OCI-LY1 (cell line): ENCODE measurements at regions not wholly inside any gene's neighbourhood (a gene's known extent, or its start where the extent isn't known, plus 50 kb on each side); places are given as distances from the start of the nearest gene placed in this dataset.

Experiments
- H2AFZ ChIP-seq: fragments of 200-600 bp; sonication (generic), shearing (Covaris generic); 2 replicates; pipeline ENCODE4 v1.6.0; 2014; ENCODE audit warnings: antibody characterized with exemption, mild to moderate bottlenecking, low read length
- H3F3A ChIP-seq: fragments of 200-600 bp; sonication (generic), shearing (Covaris generic); 2 replicates; pipeline ENCODE4 v1.6.0; 2014; ENCODE audit warnings: mild to moderate bottlenecking, antibody characterized with exemption, low read length, moderate library complexity; ENCODE audit not compliant: insufficient read depth
- H3K27ac ChIP-seq: fragments of 200-600 bp; sonication (generic); 2 replicates; pipeline ENCODE4 v1.5.1; 2014; ENCODE audit warnings: low read length, mixed run types, mild to moderate bottlenecking, low read depth; ENCODE audit not compliant: poor library complexity, severe bottlenecking
- H3K27me3 ChIP-seq: fragments of 200-600 bp; sonication (generic); 2 replicates; pipeline ENCODE4 v1.6.0; 2014; ENCODE audit warnings: antibody characterized with exemption, mild to moderate bottlenecking, low read length, moderate library complexity; ENCODE audit not compliant: insufficient read depth
- H3K36me3 ChIP-seq: fragments of 200-600 bp; sonication (generic); 2 replicates; pipeline ENCODE4 v1.6.1; 2014; ENCODE audit warnings: mild to moderate bottlenecking, antibody characterized with exemption, low read length, moderate library complexity, mixed read lengths; ENCODE audit not compliant: insufficient read depth
- H3K4me1 ChIP-seq: fragments of 200-600 bp; sonication (generic); 2 replicates; pipeline ENCODE4 v1.5.1; 2014; ENCODE audit warnings: mild to moderate bottlenecking, low read length, moderate library complexity; ENCODE audit not compliant: insufficient read depth, severe bottlenecking
- H3K4me2 ChIP-seq: fragments of 200-600 bp; sonication (generic), shearing (Covaris generic); 2 replicates; pipeline ENCODE4 v1.6.1; 2014; ENCODE audit warnings: low read length
- H3K4me3 ChIP-seq: fragments of 200-600 bp; sonication (generic); 2 replicates; pipeline ENCODE4 v1.5.1; 2014; ENCODE audit warnings: low read length, low read depth, mild to moderate bottlenecking, mixed read lengths; ENCODE audit not compliant: poor library complexity, severe bottlenecking
- H3K79me2 ChIP-seq: fragments of 200-600 bp; shearing (Covaris generic); 2 replicates; pipeline ENCODE4 v1.6.1; 2016; ENCODE audit warnings: mixed run types, low read length, mixed read lengths; ENCODE audit not compliant: insufficient read depth
- H3K9ac ChIP-seq: fragments of 200-600 bp; sonication (generic), shearing (Covaris generic); 2 replicates; pipeline ENCODE4 v1.6.1; 2014; ENCODE audit warnings: mild to moderate bottlenecking, low read length, mixed read lengths
- H3K9me2 ChIP-seq: fragments of 200-600 bp; sonication (generic), shearing (Covaris generic); 2 replicates; pipeline ENCODE4 v1.6.1; 2014; ENCODE audit warnings: low read depth, mild to moderate bottlenecking, low read length, mixed read lengths
- H3K9me3 ChIP-seq: fragments of 200-600 bp; shearing (Covaris generic); 2 replicates; pipeline ENCODE4 v1.6.1; 2014; ENCODE audit warnings: low read length, mixed read lengths
- H4K20me1 ChIP-seq: fragments of 200-600 bp; sonication (generic), shearing (Covaris generic); 2 replicates; pipeline ENCODE4 v1.6.0; 2016; ENCODE audit warnings: mild to moderate bottlenecking, low read length; ENCODE audit not compliant: insufficient read depth
- CTCF ChIP-seq: fragments of 200-600 bp; sonication (generic), shearing (Covaris generic); IDR thresholded peaks from 2 replicates; pipeline ENCODE4 v1.5.1; 2017; ENCODE audit warnings: mild to moderate bottlenecking, antibody characterized with exemption, low read length, moderate library complexity, mixed read lengths
- EZH2 ChIP-seq: fragments of 200-600 bp; sonication (generic), shearing (Covaris generic); IDR thresholded peaks from 2 replicates; pipeline ENCODE4 v1.8.0; 2017; ENCODE audit warnings: borderline replicate concordance, mixed run types, mild to moderate bottlenecking, antibody characterized with exemption, low read length, moderate library complexity, mixed read lengths

- Histone ChIP-seq H4K20me1 (no peaks in the 10 kb centered on the region), H3K4me2 (no peak overlapping the region), H3K9me2 (no peaks in the 10 kb centered on the region), H3K36me3 (no peaks in the 10 kb centered on the region), H3F3A (no peaks in the 10 kb centered on the region), H3K4me3 (no peak overlapping the region), H2AFZ (no peak overlapping the region), H3K9ac (no peak overlapping the region), H3K79me2 (no peaks in the 10 kb centered on the region), H3K27ac (no peak overlapping the region), H3K4me1 (no peaks in the 10 kb centered on the region), H3K27me3 (no peaks in the 10 kb centered on the region), H3K9me3 (no peaks in the 10 kb centered on the region)
- TF ChIP-seq EZH2 (no peak), CTCF (no peak)
Measured at GRCh38 chr10:2019281-2019680, 282.0 kb upstream of the ADARB2 start.

- H3K9ac ChIP-seq, result no peak overlapping the region
- H3K4me3 ChIP-seq, result no peak overlapping the region
- no peaks in the 10 kb centered on the region for H4K20me1 ChIP-seq
- H3K27me3 ChIP-seq, result no peaks in the 10 kb centered on the region
- H3F3A ChIP-seq, result no peaks in the 10 kb centered on the region
- no peaks in the 10 kb centered on the region for H3K9me2 ChIP-seq
- no peaks in the 10 kb centered on the region for H3K36me3 ChIP-seq
- H3K79me2 ChIP-seq, result no peaks in the 10 kb centered on the region
- no peak overlapping the region for H3K27ac ChIP-seq
- no peak overlapping the region for H3K4me2 ChIP-seq
- no peaks in the 10 kb centered on the region for H3K4me1 ChIP-seq
- no peak for TF ChIP-seq CTCF
- no peak for TF ChIP-seq EZH2
- H2AFZ ChIP-seq, result no peak overlapping the region
- no peaks in the 10 kb centered on the region for H3K9me3 ChIP-seq
Measured at GRCh38 chr10:2014541-2014940, 277.2 kb upstream of the ADARB2 start.

- Histone ChIP-seq H3K27me3 (no peaks in the 10 kb centered on the region), H3K36me3 (no peaks in the 10 kb centered on the region), H3K4me1 (no peaks in the 10 kb centered on the region), H3K4me3 (no peak overlapping the region), H3K4me2 (no peak overlapping the region), H4K20me1 (no peaks in the 10 kb centered on the region), H3K9me3 (no peaks in the 10 kb centered on the region), H3K27ac (no peak overlapping the region), H2AFZ (no peak overlapping the region), H3F3A (no peaks in the 10 kb centered on the region), H3K79me2 (no peaks in the 10 kb centered on the region), H3K9me2 (no peaks in the 10 kb centered on the region), H3K9ac (no peak overlapping the region)
- TF ChIP-seq EZH2 (no peak), CTCF (no peak)
Measured at GRCh38 chr10:2012209-2012608, 274.9 kb upstream of the ADARB2 start.
